ENCODE measurements at regions not wholly inside any gene's neighbourhood (a gene's known extent, or its start where the extent isn't known, plus 50 kb on each side); places are given as distances from the start of the nearest gene placed in this dataset.

DNA sequence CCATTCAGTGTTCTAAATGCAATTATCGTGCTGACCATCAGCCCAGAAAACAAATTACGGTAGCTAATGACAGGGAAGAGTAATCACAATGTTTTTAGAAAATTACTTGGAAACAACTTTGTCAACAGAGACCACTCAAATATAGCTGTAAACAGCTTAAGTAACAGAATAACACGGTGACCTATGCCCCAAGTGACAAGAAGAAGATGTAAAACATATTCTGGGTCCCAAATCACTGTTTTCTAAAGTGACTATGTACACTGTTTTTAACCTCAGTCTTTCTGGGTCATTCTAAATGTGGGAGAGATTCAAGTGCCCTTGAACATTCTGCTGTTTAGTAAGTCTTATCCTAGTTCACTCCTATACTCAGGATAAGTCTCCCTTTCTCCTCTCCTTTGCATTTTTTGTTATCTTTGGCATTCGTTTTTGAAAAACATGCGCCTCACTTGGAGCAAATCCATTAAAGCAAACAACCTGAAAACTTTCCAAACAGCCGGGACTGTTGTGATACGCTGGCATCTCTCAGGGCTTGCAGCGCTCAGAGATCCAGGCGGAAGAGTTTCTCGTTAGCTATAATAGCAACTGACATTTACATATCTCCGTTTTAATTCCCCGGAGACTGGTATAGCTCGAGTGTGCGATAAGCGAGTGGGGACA lies 114.5 kb upstream of the SOX4 start:
- WGBS (ENCODE audit: insufficient coverage, low coverage, low lambda C conversion rate, missing lambda C conversion rate), result 29% methylated on average over 15 of the region's 15 CpGs
- Histone ChIP-seq H3K4me1 (no peaks in the 10 kb centered on the region), H3K36me3 (no peaks in the 10 kb centered on the region), H3K4me3 (peak overlapping the region in 2 of 3 donors; percentile 0 to 28), H3K9me3 (no peaks in the 10 kb centered on the region), H3K27me3 (no peaks in the 10 kb centered on the region), H3K27ac (no peak overlapping the region)
- intact Hi-C loops (cut with DNase I), result no loop called here
- ATAC-seq, result peak; percentile 83 to 92 (median 92)
- DNase-seq, result peak in 1 of 3 donors; percentile 53
- TF ChIP-seq CTCF (IDR thresholded peaks at IDR 0.05) (no peak), POLR2A (IDR thresholded peaks at IDR 0.05) (no peak)

DNA sequence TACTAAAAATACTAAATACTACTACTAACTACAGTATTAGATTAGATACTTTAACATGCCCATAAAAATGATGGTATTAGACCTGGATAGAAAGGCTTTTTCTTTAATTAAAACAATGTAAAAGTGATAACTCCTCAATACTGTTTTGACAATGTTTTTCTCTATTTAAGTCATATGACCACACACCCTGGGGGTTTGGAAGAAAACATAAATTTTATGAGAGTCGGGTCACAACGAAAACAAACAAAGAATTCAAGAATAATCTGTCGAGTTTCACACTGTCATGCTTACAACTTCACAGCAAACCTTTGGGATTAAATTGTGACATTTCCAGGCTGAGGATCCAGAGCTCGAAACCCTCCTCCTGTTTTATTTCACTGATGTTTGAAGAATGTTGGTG lies 107.4 kb upstream of the SOX4 start:
- WGBS (ENCODE audit: insufficient coverage, low coverage, low lambda C conversion rate, missing lambda C conversion rate), result 76% methylated on average over 4 of the region's 4 CpGs
- intact Hi-C loops (cut with DNase I), result no loop called here

GRCh38 chr6:21489826-21490225 lies 103.7 kb upstream of the SOX4 start:
- no peaks in the 10 kb centered on the region for H3K4me1 ChIP-seq
- no peaks in the 10 kb centered on the region for H3K27me3 ChIP-seq
- no peak for TF ChIP-seq CTCF (IDR thresholded peaks at IDR 0.05)
- H3K9me3 ChIP-seq, result no peaks in the 10 kb centered on the region
- no peak overlapping the region for H3K27ac ChIP-seq
- intact Hi-C loops (cut with DNase I), result no loop called here
- DNase-seq (no peak), ATAC-seq (no peak)
- 85% methylated on average over 3 of the region's 3 CpGs for WGBS (ENCODE audit: insufficient coverage, low coverage, low lambda C conversion rate, missing lambda C conversion rate)
- H3K4me3 ChIP-seq, result no peak overlapping the region
- H3K36me3 ChIP-seq, result no peaks in the 10 kb centered on the region

More for the DNA sequence above, 107.4 kb upstream of the SOX4 start:
- no peak overlapping the region for H3K4me3 ChIP-seq
- no peak overlapping the region for H3K27ac ChIP-seq
- no peak for TF ChIP-seq CTCF (IDR thresholded peaks at IDR 0.05)
- no peaks in the 10 kb centered on the region for H3K4me1 ChIP-seq
- no peak for DNase-seq
- no peak for ATAC-seq
- no peaks in the 10 kb centered on the region for H3K36me3 ChIP-seq
- no peaks in the 10 kb centered on the region for H3K27me3 ChIP-seq
- H3K9me3 ChIP-seq, result no peaks in the 10 kb centered on the region

- Histone ChIP-seq H3K27me3 (no peaks in the 10 kb centered on the region), H3K4me1 (no peaks in the 10 kb centered on the region), H3K4me3 (no peak overlapping the region), H3K27ac (no peak overlapping the region), H3K9me3 (no peaks in the 10 kb centered on the region), H3K36me3 (no peaks in the 10 kb centered on the region)
- ATAC-seq (no peak), DNase-seq (no peak)
- intact Hi-C loops (cut with DNase I), result no loop called here
- TF ChIP-seq CTCF (IDR thresholded peaks at IDR 0.05), result no peak
- no peak for TF ChIP-seq POLR2A (IDR thresholded peaks at IDR 0.05)
- 86% methylated on average over 3 of the region's 3 CpGs for WGBS (ENCODE audit: insufficient coverage, low coverage, low lambda C conversion rate, missing lambda C conversion rate)
These were observed 101.6 kb upstream of the SOX4 start for GRCh38 chr6:21491955-21492354.

DNA sequence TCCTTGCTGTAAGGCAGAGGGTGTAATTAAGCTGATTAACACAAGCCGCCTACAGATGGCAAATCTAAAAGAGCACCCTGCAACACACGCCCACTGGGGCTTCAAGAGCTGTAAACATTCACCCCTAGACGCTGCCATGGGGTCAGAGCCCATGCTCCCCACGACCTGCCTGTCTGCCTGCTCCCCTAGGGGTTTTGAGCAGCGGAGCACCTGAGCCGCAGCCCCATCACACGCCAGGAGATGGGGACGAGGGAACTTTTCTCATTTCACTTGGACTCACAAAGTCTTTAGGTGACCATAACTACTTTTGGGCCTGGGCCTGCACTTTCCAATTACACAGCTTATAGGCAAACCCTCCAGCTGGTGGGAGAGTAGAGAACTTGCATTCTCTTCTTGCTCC lies 99.0 kb upstream of the SOX4 start:
- Histone ChIP-seq H3K27me3 (no peaks in the 10 kb centered on the region), H3K9me3 (no peaks in the 10 kb centered on the region), H3K4me3 (no peak overlapping the region), H3K36me3 (no peaks in the 10 kb centered on the region), H3K4me1 (no peaks in the 10 kb centered on the region), H3K27ac (no peak overlapping the region)
- intact Hi-C loops (cut with DNase I), result no loop called here
- WGBS (ENCODE audit: insufficient coverage, low coverage, low lambda C conversion rate, missing lambda C conversion rate), result 75% methylated on average over 3 of the region's 8 CpGs
- TF ChIP-seq CTCF (IDR thresholded peaks at IDR 0.05) (no peak), POLR2A (IDR thresholded peaks at IDR 0.05) (no peak)
- ATAC-seq (no peak), DNase-seq (no peak)
